ENCODE measurements at regions not wholly inside any gene's neighbourhood (a gene's known extent, or its start where the extent isn't known, plus 50 kb on each side); places are given as distances from the start of the nearest gene placed in this dataset.

DNA sequence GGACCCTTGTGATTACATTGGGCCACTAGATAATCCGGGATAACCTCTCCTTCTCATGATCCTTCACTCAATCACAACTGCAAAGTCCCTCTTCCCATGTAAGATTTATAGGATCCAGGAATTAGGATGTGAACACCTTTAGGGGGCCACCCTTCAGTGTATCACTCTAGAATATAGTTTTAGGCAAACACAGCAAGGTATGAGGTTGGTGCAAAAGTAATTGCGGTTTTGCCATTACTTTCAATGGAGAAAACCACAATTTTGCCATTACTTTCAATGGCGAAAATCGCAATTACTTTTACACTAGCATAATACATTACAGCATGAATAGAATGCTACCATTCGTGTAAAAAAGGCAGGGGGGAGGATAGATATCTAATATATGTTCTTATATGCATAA is 104.0 kb downstream of the BAMBI start:
- Histone ChIP-seq H3K27ac (ENCODE audit: low read depth, low read length) (no peak overlapping the region), H3K4me3 (ENCODE audit: low read depth, low read length) (no peak overlapping the region)

DNA sequence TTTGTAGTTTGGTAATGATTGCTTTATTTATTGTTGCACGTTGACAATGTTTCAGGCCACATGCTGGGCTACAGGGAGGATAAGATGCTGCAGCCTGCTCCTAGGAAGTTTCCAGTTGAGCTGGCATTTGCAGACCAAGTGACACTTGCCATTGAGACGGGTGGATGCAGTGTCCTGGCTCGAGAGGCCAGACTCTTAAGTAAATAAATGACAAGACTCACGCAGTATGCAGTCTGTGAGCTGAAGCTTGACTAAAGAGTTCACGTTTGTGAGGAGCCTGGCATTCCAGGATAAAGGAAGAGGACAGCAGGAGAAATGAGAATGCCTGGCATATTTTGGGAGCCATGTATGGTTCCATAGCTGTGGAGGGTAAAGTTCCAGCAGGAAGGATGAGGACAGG is 105.8 kb downstream of the BAMBI start:
- Histone ChIP-seq H3K79me2 (ENCODE audit: control insufficient read depth, insufficient read depth, low read length, unreplicated experiment) (no peaks in the 10 kb centered on the region), H3K4me1 (ENCODE audit: control insufficient read depth, insufficient read depth, low read length, unreplicated experiment) (no peaks in the 10 kb centered on the region), H2AFZ (ENCODE audit: low read length, unreplicated experiment) (no peak overlapping the region), H3K36me3 (ENCODE audit: insufficient read depth, low read length) (no peaks in the 10 kb centered on the region), H3K27me3 (ENCODE audit: insufficient read depth, low read length) (peaks cover 26% of the 10 kb centered on the region; the same call in 1 of the 2 replicates), H3K27ac (ENCODE audit: low read depth, low read length) (no peak overlapping the region), H3K4me3 (ENCODE audit: low read depth, low read length) (no peak overlapping the region)

More for the DNA sequence above, 104.0 kb downstream of the BAMBI start:
- H3K4me1 ChIP-seq (ENCODE audit: control insufficient read depth, insufficient read depth, low read length, unreplicated experiment): no peaks in the 10 kb centered on the region
- H3K79me2 ChIP-seq (ENCODE audit: control insufficient read depth, insufficient read depth, low read length, unreplicated experiment): no peaks in the 10 kb centered on the region
- H3K36me3 ChIP-seq (ENCODE audit: insufficient read depth, low read length): no peaks in the 10 kb centered on the region
- peaks cover 14% of the 10 kb centered on the region; the same call in 1 of the 2 replicates for H3K27me3 ChIP-seq (ENCODE audit: insufficient read depth, low read length)
- no peak overlapping the region for H2AFZ ChIP-seq (ENCODE audit: low read length, unreplicated experiment)

DNA sequence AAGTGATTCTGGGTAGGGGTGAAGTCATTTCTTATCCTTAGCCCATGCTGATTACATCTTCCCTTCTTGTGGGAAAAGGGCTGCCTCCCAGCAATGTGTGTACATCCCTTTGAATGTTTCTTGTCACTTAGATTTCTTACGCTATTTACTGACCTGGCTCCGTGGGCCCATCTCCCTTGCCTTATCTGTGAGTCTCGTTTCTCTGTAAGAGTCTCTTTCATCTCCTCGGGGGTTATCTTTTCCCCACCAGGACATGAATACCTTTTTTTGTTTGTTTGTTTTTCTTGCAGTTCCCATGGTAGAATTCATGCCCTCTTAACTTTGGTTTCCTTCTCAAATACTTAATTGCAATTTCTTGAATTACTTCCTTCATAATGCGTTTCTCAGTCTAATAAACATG is 107.7 kb downstream of the BAMBI start:
- no peak overlapping the region for H2AFZ ChIP-seq (ENCODE audit: low read length, unreplicated experiment)
- peaks cover 40% of the 10 kb centered on the region for H3K27me3 ChIP-seq (ENCODE audit: insufficient read depth, low read length)
- no peaks in the 10 kb centered on the region for H3K36me3 ChIP-seq (ENCODE audit: insufficient read depth, low read length)
- no peak overlapping the region for H3K4me3 ChIP-seq (ENCODE audit: low read depth, low read length)
- H3K79me2 ChIP-seq (ENCODE audit: control insufficient read depth, insufficient read depth, low read length, unreplicated experiment): no peaks in the 10 kb centered on the region
- no peaks in the 10 kb centered on the region for H3K4me1 ChIP-seq (ENCODE audit: control insufficient read depth, insufficient read depth, low read length, unreplicated experiment)
- no peak overlapping the region for H3K27ac ChIP-seq (ENCODE audit: low read depth, low read length)

DNA sequence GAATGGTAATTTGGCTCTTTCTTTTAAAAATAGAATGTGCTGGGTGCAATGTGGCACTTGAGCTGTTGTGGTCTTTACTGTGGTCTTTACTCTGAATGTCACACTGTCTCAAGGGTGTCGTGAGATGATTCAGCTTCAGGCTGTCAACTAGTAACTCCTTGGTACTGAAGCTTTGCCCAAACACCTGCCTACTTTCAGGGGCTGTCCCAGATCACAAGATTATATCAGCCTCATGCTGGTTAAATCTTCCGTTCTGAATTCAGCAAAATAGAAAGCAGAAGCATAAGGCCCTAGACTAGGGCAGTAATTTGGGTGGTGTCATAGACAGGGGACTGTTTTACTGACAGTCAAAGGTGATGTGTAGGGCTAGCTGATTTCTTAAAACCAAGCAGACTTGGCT is 110.9 kb downstream of the BAMBI start:
- no peaks in the 10 kb centered on the region for H3K79me2 ChIP-seq (ENCODE audit: control insufficient read depth, insufficient read depth, low read length, unreplicated experiment)
- H3K27ac ChIP-seq (ENCODE audit: low read depth, low read length): no peak overlapping the region
- H3K4me3 ChIP-seq (ENCODE audit: low read depth, low read length): no peak overlapping the region
- H3K36me3 ChIP-seq (ENCODE audit: insufficient read depth, low read length): no peaks in the 10 kb centered on the region
- H2AFZ ChIP-seq (ENCODE audit: low read length, unreplicated experiment): no peak overlapping the region
- peaks cover 40% of the 10 kb centered on the region for H3K27me3 ChIP-seq (ENCODE audit: insufficient read depth, low read length)
- H3K4me1 ChIP-seq (ENCODE audit: control insufficient read depth, insufficient read depth, low read length, unreplicated experiment): no peaks in the 10 kb centered on the region

DNA sequence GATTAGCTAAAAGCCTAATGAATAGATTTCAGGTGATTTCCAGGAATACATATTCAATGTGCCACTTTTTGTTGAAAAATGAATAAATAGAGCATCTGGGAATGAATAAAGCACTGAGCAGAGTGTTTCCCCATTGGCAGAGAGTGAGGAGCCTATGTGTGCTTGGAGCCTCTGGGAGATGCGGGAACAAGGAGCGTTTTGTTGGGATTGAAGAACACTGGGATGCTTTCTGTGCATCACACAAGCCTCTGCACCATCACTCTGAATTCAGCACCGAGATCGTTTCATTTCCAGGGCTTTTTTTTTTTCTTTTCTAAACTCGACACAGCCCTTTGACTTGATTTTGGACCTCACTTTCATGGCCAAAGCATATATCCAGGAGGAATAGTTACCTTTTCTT is 111.4 kb downstream of the BAMBI start:
- H3K4me3 ChIP-seq (ENCODE audit: low read depth, low read length): no peak overlapping the region
- no peaks in the 10 kb centered on the region for H3K36me3 ChIP-seq (ENCODE audit: insufficient read depth, low read length)
- H3K4me1 ChIP-seq (ENCODE audit: control insufficient read depth, insufficient read depth, low read length, unreplicated experiment): no peaks in the 10 kb centered on the region
- no peak overlapping the region for H3K27ac ChIP-seq (ENCODE audit: low read depth, low read length)
- no peak overlapping the region for H2AFZ ChIP-seq (ENCODE audit: low read length, unreplicated experiment)
- peaks cover 40% of the 10 kb centered on the region for H3K27me3 ChIP-seq (ENCODE audit: insufficient read depth, low read length)
- no peaks in the 10 kb centered on the region for H3K79me2 ChIP-seq (ENCODE audit: control insufficient read depth, insufficient read depth, low read length, unreplicated experiment)

DNA sequence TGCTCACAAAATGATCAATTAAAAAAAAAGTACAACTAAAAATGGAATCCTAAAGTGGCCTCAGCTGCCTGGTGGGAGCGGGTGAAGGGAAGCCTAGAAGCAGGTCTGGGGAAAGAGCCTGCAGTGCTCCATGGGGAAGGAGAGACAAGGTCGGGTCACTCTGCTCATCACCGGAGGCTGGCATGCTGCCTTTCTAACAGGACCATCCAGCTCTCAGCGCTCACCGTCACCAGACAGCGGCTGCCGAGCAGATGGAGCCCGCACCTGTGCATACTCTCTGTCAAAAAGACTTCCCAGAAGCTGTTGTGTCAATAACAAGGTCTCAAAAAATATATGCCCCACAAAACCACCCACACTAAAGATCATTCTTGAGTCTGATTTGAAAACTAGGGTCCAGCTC is 112.8 kb downstream of the BAMBI start:
- Histone ChIP-seq H3K27ac (ENCODE audit: low read depth, low read length) (no peak overlapping the region), H3K36me3 (ENCODE audit: insufficient read depth, low read length) (no peaks in the 10 kb centered on the region), H3K4me1 (ENCODE audit: control insufficient read depth, insufficient read depth, low read length, unreplicated experiment) (no peaks in the 10 kb centered on the region), H3K4me3 (ENCODE audit: low read depth, low read length) (no peak overlapping the region), H3K79me2 (ENCODE audit: control insufficient read depth, insufficient read depth, low read length, unreplicated experiment) (no peaks in the 10 kb centered on the region), H2AFZ (ENCODE audit: low read length, unreplicated experiment) (no peak overlapping the region), H3K27me3 (ENCODE audit: insufficient read depth, low read length) (peaks cover 37% of the 10 kb centered on the region)

DNA sequence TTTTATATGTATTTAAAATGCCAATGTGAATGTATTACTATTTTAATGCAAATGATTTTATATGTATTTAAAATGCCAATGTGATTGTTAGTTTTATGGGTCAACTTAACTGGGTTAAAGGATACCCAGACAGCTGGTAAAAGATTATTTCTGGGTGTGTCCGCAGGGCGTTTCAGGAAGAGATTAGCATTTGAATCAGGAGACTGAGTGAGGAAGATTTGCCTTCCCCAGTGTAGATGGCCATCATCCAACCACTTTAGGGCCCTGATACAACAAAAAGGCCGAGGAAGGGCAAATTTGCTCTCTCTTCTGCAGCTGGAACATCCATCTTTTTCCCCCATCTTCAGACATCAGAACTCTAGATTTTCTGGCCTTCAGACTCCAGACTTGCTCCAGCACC is 116.2 kb downstream of the BAMBI start:
- no peak overlapping the region for H2AFZ ChIP-seq (ENCODE audit: low read length, unreplicated experiment)
- no peak overlapping the region for H3K4me3 ChIP-seq (ENCODE audit: low read depth, low read length)
- H3K36me3 ChIP-seq (ENCODE audit: insufficient read depth, low read length): no peaks in the 10 kb centered on the region
- peaks cover 10% of the 10 kb centered on the region for H3K4me1 ChIP-seq (ENCODE audit: control insufficient read depth, insufficient read depth, low read length, unreplicated experiment)
- no peaks in the 10 kb centered on the region for H3K79me2 ChIP-seq (ENCODE audit: control insufficient read depth, insufficient read depth, low read length, unreplicated experiment)
- peaks cover 10% of the 10 kb centered on the region for H3K27me3 ChIP-seq (ENCODE audit: insufficient read depth, low read length)
- H3K27ac ChIP-seq (ENCODE audit: low read depth, low read length): no peak overlapping the region

DNA sequence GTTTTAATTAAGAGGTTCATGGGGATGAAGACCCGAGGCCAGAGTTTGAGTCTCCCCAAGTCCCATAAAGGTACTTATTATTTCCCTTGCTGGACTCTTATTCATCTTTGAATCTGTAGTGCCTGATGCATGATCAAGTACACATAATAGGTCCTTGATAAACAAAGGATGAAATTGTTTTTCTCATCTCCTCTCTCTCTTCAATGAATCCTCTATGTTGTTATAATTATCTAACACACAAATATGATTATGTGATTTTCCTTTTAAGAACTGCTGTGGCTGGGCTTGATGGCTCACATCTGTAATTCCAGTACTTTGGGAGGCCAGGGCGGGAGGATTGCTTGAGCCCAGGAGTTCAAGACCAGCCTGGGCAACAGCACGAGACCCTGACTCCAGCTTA is 117.7 kb downstream of the BAMBI start:
- Histone ChIP-seq H3K27ac (ENCODE audit: low read depth, low read length) (no peak overlapping the region), H3K36me3 (ENCODE audit: insufficient read depth, low read length) (no peaks in the 10 kb centered on the region), H2AFZ (ENCODE audit: low read length, unreplicated experiment) (no peak overlapping the region)

DNA sequence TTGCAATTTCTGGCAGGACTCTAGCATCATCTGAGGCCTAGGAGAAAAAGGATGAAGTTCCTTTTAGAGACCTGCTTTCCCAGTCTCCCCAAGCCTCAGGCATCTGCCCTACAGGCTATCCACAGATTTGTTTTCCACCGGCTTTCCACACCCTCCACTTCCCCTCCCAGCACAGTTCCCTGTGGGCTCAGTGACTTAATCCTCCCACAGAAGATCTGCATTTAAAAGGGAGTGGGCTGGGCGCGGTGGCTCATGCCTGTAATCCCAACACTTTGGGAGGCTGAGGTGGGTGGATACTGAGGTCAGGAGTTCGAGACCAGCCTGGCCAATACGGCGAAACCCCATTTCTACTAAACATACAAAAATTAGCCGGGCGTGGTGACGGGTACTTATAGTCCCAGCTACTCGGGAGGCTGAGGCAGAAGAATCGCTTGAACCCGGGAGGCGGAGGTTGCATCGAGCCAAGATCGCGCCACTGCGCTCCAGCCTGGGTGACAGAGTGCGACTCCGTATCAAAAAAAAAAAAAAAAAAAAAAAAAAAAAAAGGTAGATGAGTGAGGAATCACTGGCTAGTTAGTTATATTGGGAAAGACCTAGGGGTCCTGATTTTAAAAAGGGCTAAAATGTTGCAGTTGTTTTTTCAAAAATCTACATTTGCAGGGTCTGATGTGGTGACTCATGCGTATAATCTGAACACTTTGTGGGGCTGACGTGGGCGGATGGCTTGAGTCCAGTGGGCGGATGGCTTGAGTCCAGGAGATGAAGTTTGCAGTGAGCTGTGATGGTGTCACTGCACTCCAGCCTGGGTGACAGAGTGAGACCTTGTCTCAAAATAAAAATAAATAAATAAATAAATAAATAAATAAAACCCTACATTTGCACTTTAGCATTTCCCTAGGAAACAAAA is 119.5 kb downstream of the BAMBI start:
- no peak overlapping the region for H2AFZ ChIP-seq (ENCODE audit: low read length, unreplicated experiment)
- H3K79me2 ChIP-seq (ENCODE audit: control insufficient read depth, insufficient read depth, low read length, unreplicated experiment): no peaks in the 10 kb centered on the region
- no peak overlapping the region for H3K27ac ChIP-seq (ENCODE audit: low read depth, low read length)
- H3K4me1 ChIP-seq (ENCODE audit: control insufficient read depth, insufficient read depth, low read length, unreplicated experiment): peaks cover 10% of the 10 kb centered on the region
- no peak overlapping the region for H3K4me3 ChIP-seq (ENCODE audit: low read depth, low read length)
- H3K36me3 ChIP-seq (ENCODE audit: insufficient read depth, low read length): no peaks in the 10 kb centered on the region
- H3K27me3 ChIP-seq (ENCODE audit: insufficient read depth, low read length): no peaks in the 10 kb centered on the region

More for the DNA sequence above, 117.7 kb downstream of the BAMBI start:
- H3K4me1 ChIP-seq (ENCODE audit: control insufficient read depth, insufficient read depth, low read length, unreplicated experiment): peaks cover 10% of the 10 kb centered on the region
- H3K4me3 ChIP-seq (ENCODE audit: low read depth, low read length): no peak overlapping the region
- H3K79me2 ChIP-seq (ENCODE audit: control insufficient read depth, insufficient read depth, low read length, unreplicated experiment): no peaks in the 10 kb centered on the region
- H3K27me3 ChIP-seq (ENCODE audit: insufficient read depth, low read length): no peaks in the 10 kb centered on the region

DNA sequence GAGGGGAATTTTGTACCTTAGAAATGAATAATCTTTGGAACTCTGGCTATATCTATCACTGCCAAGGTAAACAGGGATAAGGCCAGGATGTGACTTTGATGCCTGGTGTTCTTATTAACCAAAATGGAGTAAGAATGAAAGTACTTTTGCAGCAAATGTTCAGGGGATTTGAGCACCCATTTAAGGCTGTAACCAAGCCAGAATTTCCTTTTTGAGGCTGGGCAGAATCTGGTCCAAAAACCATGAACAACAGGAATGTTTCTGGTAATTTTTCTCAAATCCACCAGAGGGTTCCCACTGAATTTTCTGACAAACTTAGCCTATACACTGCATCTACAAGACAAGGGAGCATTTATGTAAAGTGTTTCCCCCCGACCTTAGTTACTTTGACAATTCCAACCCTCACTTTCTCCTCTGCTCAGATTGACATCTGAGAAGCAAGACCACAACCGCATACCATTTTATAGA is 120.6 kb downstream of the BAMBI start:
- Histone ChIP-seq H3K27me3 (ENCODE audit: insufficient read depth, low read length) (no peaks in the 10 kb centered on the region), H3K4me3 (ENCODE audit: low read depth, low read length) (no peak overlapping the region), H3K4me1 (ENCODE audit: control insufficient read depth, insufficient read depth, low read length, unreplicated experiment) (peaks cover 10% of the 10 kb centered on the region), H3K27ac (ENCODE audit: low read depth, low read length) (no peak overlapping the region), H3K36me3 (ENCODE audit: insufficient read depth, low read length) (no peaks in the 10 kb centered on the region), H3K79me2 (ENCODE audit: control insufficient read depth, insufficient read depth, low read length, unreplicated experiment) (no peaks in the 10 kb centered on the region), H2AFZ (ENCODE audit: low read length, unreplicated experiment) (peak overlapping the region; percentile 2)

DNA sequence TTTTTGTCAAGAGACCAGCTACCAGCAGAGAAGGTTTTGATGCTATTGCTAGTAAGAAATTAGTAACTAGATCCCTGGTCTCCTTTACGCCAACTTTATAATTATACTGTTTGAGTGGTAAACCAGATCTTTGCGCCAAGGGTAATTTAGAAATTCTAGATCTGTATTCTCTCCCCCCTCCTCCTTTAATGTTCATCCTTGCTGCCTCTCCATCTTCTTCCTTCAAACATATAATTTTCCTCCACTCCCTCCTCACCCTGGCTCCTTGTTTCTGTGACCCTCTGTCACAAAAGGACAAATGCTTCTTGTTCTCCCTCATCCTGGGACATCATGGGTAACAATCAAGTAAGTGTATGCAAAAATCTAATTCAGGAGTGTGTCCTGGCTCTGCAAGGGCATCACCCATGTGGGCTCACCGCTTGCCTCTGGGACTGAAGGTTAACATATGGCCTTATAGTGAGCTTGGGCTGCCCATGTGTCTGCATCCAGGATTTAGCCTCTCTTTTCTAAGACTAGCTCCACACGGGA is 121.2 kb downstream of the BAMBI start:
- Histone ChIP-seq H3K79me2 (ENCODE audit: control insufficient read depth, insufficient read depth, low read length, unreplicated experiment) (no peaks in the 10 kb centered on the region), H2AFZ (ENCODE audit: low read length, unreplicated experiment) (peak overlapping the region; percentile 2), H3K4me3 (ENCODE audit: low read depth, low read length) (no peak overlapping the region), H3K4me1 (ENCODE audit: control insufficient read depth, insufficient read depth, low read length, unreplicated experiment) (peaks cover 10% of the 10 kb centered on the region), H3K36me3 (ENCODE audit: insufficient read depth, low read length) (no peaks in the 10 kb centered on the region), H3K27me3 (ENCODE audit: insufficient read depth, low read length) (no peaks in the 10 kb centered on the region), H3K27ac (ENCODE audit: low read depth, low read length) (no peak overlapping the region)

Measured in ACC112 (cell line).